OCI-LY7 (cell line): ENCODE measurements at regions not wholly inside any gene's neighbourhood (a gene's known extent, or its start where the extent isn't known, plus 50 kb on each side); places are given as distances from the start of the nearest gene placed in this dataset.

Experiments
- BruUV-seq: library from RNA; stranded (reverse); fragments of 400-500 nt; replicated peaks from 2 replicates; lab custom pipeline; 2021; lab: Mats Ljungman, UMichigan
- CTCF ChIA-PET: fragments of 300-600 bp; sonication (Branson Sonifier 250); formaldehyde crosslinking; loops from one replicate; lab custom pipeline; 2022; ENCODE audit warnings: antibody characterized with exemption; ENCODE audit not compliant: unreplicated experiment; lab: Charles Lee
- POLR2A ChIA-PET: fragments of 300-600 bp; sonication (Branson Sonifier 250); formaldehyde crosslinking; loops from one replicate; lab custom pipeline; 2022; ENCODE audit warnings: antibody characterized with exemption; lab: Charles Lee
- DNase-seq: peaks from one replicate; pipeline ENCODE4 v3.0.0-alpha.2; 2015; ENCODE audit warnings: low spot score
- H2AFZ ChIP-seq: fragments of 200-600 bp; sonication (generic), shearing (Covaris generic); 2 replicates; pipeline ENCODE4 v1.6.1; 2014; ENCODE audit warnings: mild to moderate bottlenecking, antibody characterized with exemption, low read length, moderate library complexity
- H3K27ac ChIP-seq: fragments of 200-600 bp; sonication (generic); 2 replicates; pipeline ENCODE4 v1.5.1; 2014; ENCODE audit warnings: mixed run types, low read depth, mild to moderate bottlenecking, moderate library complexity, low read length, inconsistent platforms; ENCODE audit not compliant: poor library complexity, severe bottlenecking
- H3K36me3 ChIP-seq: fragments of 200-600 bp; sonication (generic); 2 replicates; pipeline ENCODE4 v1.6.1; 2014; ENCODE audit warnings: mild to moderate bottlenecking, antibody characterized with exemption, low read length, moderate library complexity, mixed read lengths; ENCODE audit not compliant: insufficient read depth
- H3K4me1 ChIP-seq: fragments of 200-600 bp; sonication (generic); 2 replicates; pipeline ENCODE4 v1.5.1; 2014; ENCODE audit warnings: mild to moderate bottlenecking, low read length; ENCODE audit not compliant: insufficient read depth, poor library complexity, severe bottlenecking
- H3K4me2 ChIP-seq: fragments of 200-600 bp; sonication (generic); 2 replicates; pipeline ENCODE4 v1.6.1; 2014; ENCODE audit warnings: mild to moderate bottlenecking, low read length
- H3K4me3 ChIP-seq: fragments of 200-600 bp; sonication (generic); 2 replicates; pipeline ENCODE4 v1.5.1; 2014; ENCODE audit warnings: mild to moderate bottlenecking, low read depth, low read length; ENCODE audit not compliant: poor library complexity, severe bottlenecking
- H3K79me2 ChIP-seq: fragments of 200-600 bp; sonication (generic); 2 replicates; pipeline ENCODE4 v1.6.1; 2016; ENCODE audit warnings: low read depth, mild to moderate bottlenecking, low read length, moderate library complexity, mixed read lengths; ENCODE audit not compliant: insufficient read depth
- H3K9me2 ChIP-seq: fragments of 200-600 bp; sonication (generic); 2 replicates; pipeline ENCODE4 v1.6.1; 2016; ENCODE audit warnings: mild to moderate bottlenecking, low read length, mixed read lengths; ENCODE audit not compliant: insufficient read depth
- H3K9me3 ChIP-seq: fragments of 200-600 bp; sonication (generic); 2 replicates; pipeline ENCODE4 v1.6.1; 2014; ENCODE audit warnings: mild to moderate bottlenecking, mixed run types, low read length, mixed read lengths
- H4K20me1 ChIP-seq: fragments of 200-600 bp; sonication (generic); 2 replicates; pipeline ENCODE4 v1.6.1; 2014; ENCODE audit warnings: mild to moderate bottlenecking, antibody characterized with exemption, low read length, moderate library complexity, mixed read lengths; ENCODE audit not compliant: insufficient read depth
- CTCF ChIP-seq: fragments of 200-600 bp; sonication (generic); conservative IDR thresholded peaks from 2 replicates; pipeline ENCODE4 v1.5.1; 2014; ENCODE audit warnings: mild to moderate bottlenecking, antibody characterized with exemption, low read length, moderate library complexity, mixed read lengths
- EZH2phosphoT487 ChIP-seq: fragments of 200-600 bp; sonication (generic); IDR thresholded peaks from 2 replicates; pipeline ENCODE4 v1.6.1; 2018; ENCODE audit warnings: low read depth, borderline replicate concordance, mild to moderate bottlenecking, mixed run types, antibody characterized with exemption, low read length, moderate library complexity, mixed read lengths
- intact Hi-C: fragments of 100-400 bp; cut with micrococcal nuclease; formaldehyde crosslinking; loops from one replicate; pipeline ENCODE4 v1.10.0; 2022; ENCODE audit not compliant: unreplicated experiment

- no peak for TF ChIP-seq EZH2phosphoT487
- BruUV-seq = no TSS peak
- Histone ChIP-seq H3K4me3 (no peak overlapping the region), H3K4me2 (no peak overlapping the region), H3K9me2 (no peaks in the 10 kb centered on the region; the same call in 1 of the 2 replicates), H3K79me2 (no peaks in the 10 kb centered on the region), H3K9me3 (no peaks in the 10 kb centered on the region; the same call in 1 of the 2 replicates), H2AFZ (no peak overlapping the region), H4K20me1 (no peaks in the 10 kb centered on the region), H3K4me1 (no peaks in the 10 kb centered on the region), H3K27ac (no peak overlapping the region), H3K36me3 (no peaks in the 10 kb centered on the region)
- ChIA-PET POLR2A (no interaction called here), CTCF (no interaction called here)
- no peak for DNase-seq
- intact Hi-C loops = no loop called here
Observed at GRCh38 chr5:5902678-5903646, 475.4 kb downstream of the MED10 start.

GRCh38 chr5:5900350-5900749, 477.9 kb downstream of the ICE1 start:
- Histone ChIP-seq H3K27ac (no peak overlapping the region), H4K20me1 (no peaks in the 10 kb centered on the region), H3K9me2 (no peaks in the 10 kb centered on the region; the same call in 1 of the 2 replicates), H2AFZ (no peak overlapping the region), H3K4me1 (no peaks in the 10 kb centered on the region), H3K79me2 (no peaks in the 10 kb centered on the region), H3K9me3 (no peaks in the 10 kb centered on the region; the same call in 1 of the 2 replicates), H3K4me3 (no peak overlapping the region), H3K4me2 (no peak overlapping the region), H3K36me3 (no peaks in the 10 kb centered on the region)
- ChIA-PET POLR2A (no interaction called here), CTCF (interaction anchor here (0.6 kb wide), 1 partner anchor 34 kb away, joined by 3 read pairs; no protein-coding TSS in a partner anchor)
- TF ChIP-seq EZH2phosphoT487 (no peak), CTCF (no peak)
- no TSS peak for BruUV-seq
- intact Hi-C loops = no loop called here
- DNase-seq = no peak

GRCh38 chr5:5899716-5900115, 477.2 kb downstream of the ICE1 start:
- Histone ChIP-seq H3K27ac (no peak overlapping the region), H3K79me2 (no peaks in the 10 kb centered on the region), H3K9me2 (no peaks in the 10 kb centered on the region; the same call in 1 of the 2 replicates), H3K4me3 (no peak overlapping the region), H3K4me1 (no peaks in the 10 kb centered on the region), H4K20me1 (no peaks in the 10 kb centered on the region), H3K4me2 (no peak overlapping the region), H3K9me3 (no peaks in the 10 kb centered on the region; the same call in 1 of the 2 replicates), H2AFZ (no peak overlapping the region), H3K36me3 (no peaks in the 10 kb centered on the region)
- ChIA-PET CTCF (no interaction called here), POLR2A (no interaction called here)
- intact Hi-C loops = no loop called here
- no peak for DNase-seq
- BruUV-seq = no TSS peak
- TF ChIP-seq CTCF (no peak), EZH2phosphoT487 (no peak)
